SK-N-SH (cell line): ENCODE measurements at regions not wholly inside any gene's neighbourhood (a gene's known extent, or its start where the extent isn't known, plus 50 kb on each side); places are given as distances from the start of the nearest gene placed in this dataset.

Experiments used
- CTCF ChIA-PET: fragments of 300-600, 350-600 bp; formaldehyde crosslinking; extraction: SDS; loops from one replicate; lab custom pipeline; 2021; lab: Yijun Ruan, JAX
- POLR2A ChIA-PET: fragments of 350-600 bp; sonication (Branson Sonifier 250); formaldehyde crosslinking; extraction: SDS; loops from one replicate; lab custom pipeline; 2020; ENCODE audit warnings: antibody characterized with exemption, inconsistent platforms; lab: Yijun Ruan, JAX
- DNase-seq: peaks from one replicate; pipeline ENCODE4 v3.0.0; 2012
- H2AFZ ChIP-seq: fragments of 200-600 bp; sonication (generic); 2 replicates; pipeline ENCODE4 v1.8.1; 2016; ENCODE audit warnings: antibody characterized with exemption, mild to moderate bottlenecking, low read depth
- H3F3A ChIP-seq: fragments of 200-600 bp; sonication (generic); replicated peaks from 2 replicates; pipeline ENCODE3; 2016; ENCODE audit warnings: antibody characterized with exemption, mild to moderate bottlenecking; ENCODE audit not compliant: insufficient read depth
- H3K27ac ChIP-seq, 2 experiments: fragments of 200-500 bp in 1 of 2; fragments of 200-600 bp in 1 of 2; sonication (Bioruptor generic) in 1 of 2; sonication (generic), shearing (Covaris generic) in 1 of 2; 2 replicates each; pipeline versions ENCODE4 v1.5.1 to v1.6.1; 2014 to 2016; ENCODE audit warnings: low read depth in 2 of 2, inconsistent platforms in 1 of 2, low read length in 1 of 2, mild to moderate bottlenecking in 1 of 2, mixed read lengths in 1 of 2
- H3K27me3 ChIP-seq: fragments of 200-600 bp; sonication (generic), shearing (Covaris generic); 2 replicates; pipeline ENCODE4 v1.6.1; 2016; ENCODE audit warnings: mixed run types; ENCODE audit not compliant: insufficient read depth
- H3K36me3 ChIP-seq, 2 experiments: fragments of 200-500 bp in 1 of 2; fragments of 200-600 bp in 1 of 2; sonication (Bioruptor generic) in 1 of 2; sonication (generic) in 1 of 2; replicated peaks in 1 of 2; 2 replicates each; pipeline versions ENCODE3 to v1.5.1; 2014 to 2016; ENCODE audit warnings: low read length in 1 of 2, mild to moderate bottlenecking in 1 of 2; ENCODE audit not compliant: insufficient read depth in 2 of 2, control insufficient read depth in 1 of 2
- H3K4me1 ChIP-seq, 2 experiments: fragments of 200-500 bp in 1 of 2; fragments of 200-600 bp in 1 of 2; sonication (Bioruptor generic) in 1 of 2; sonication (generic), shearing (Covaris generic) in 1 of 2; 2 replicates each; pipeline versions ENCODE4 v1.5.1 to v1.6.1; 2014 to 2016; ENCODE audit warnings: low read depth in 1 of 2, low read length in 1 of 2, mixed run types in 1 of 2; ENCODE audit not compliant: insufficient read depth in 2 of 2, control insufficient read depth in 1 of 2
- H3K4me2 ChIP-seq: fragments of 200-600 bp; sonication (generic), shearing (Covaris generic); 2 replicates; pipeline ENCODE4 v1.6.1; 2017; ENCODE audit warnings: mixed run types
- H3K4me3 ChIP-seq, 2 experiments: fragments of 200-500 bp in 1 of 2; fragments of 200-600 bp in 1 of 2; sonication (Bioruptor generic) in 1 of 2; sonication (generic), shearing (Covaris generic) in 1 of 2; 2 replicates each; pipeline versions ENCODE4 v1.5.1 to v1.8.1; 2014 to 2016; ENCODE audit warnings: low read depth in 2 of 2, inconsistent platforms in 1 of 2, low read length in 1 of 2, mild to moderate bottlenecking in 1 of 2, mixed read lengths in 1 of 2, moderate library complexity in 1 of 2
- H3K79me2 ChIP-seq: fragments of 200-600 bp; sonication (generic); 2 replicates; pipeline ENCODE4 v1.8.1; 2017; ENCODE audit warnings: mild to moderate bottlenecking; ENCODE audit not compliant: insufficient read depth
- H3K9ac ChIP-seq: fragments of 200-600 bp; sonication (generic); 2 replicates; pipeline ENCODE4 v1.6.1; 2017; ENCODE audit warnings: mixed run types
- H3K9me2 ChIP-seq: fragments of 200-600 bp; sonication (generic); 2 replicates; pipeline ENCODE4 v1.6.1; 2017; ENCODE audit warnings: mixed run types
- H3K9me3 ChIP-seq: fragments of 200-600 bp; sonication (generic); 2 replicates; pipeline ENCODE4 v1.6.1; 2017; ENCODE audit warnings: mixed run types, mild to moderate bottlenecking, moderate library complexity
- H4K20me1 ChIP-seq: fragments of 200-600 bp; sonication (generic); 2 replicates; pipeline ENCODE4 v1.6.1; 2017; ENCODE audit warnings: mild to moderate bottlenecking, mixed run types; ENCODE audit not compliant: insufficient read depth
- CHD2 ChIP-seq: fragments of 150-350 bp; IDR thresholded peaks from 2 replicates; pipeline ENCODE4 v1.6.1; 2018; ENCODE audit warnings: low read length; ENCODE audit not compliant: partially characterized antibody
- EZH2phosphoT487 ChIP-seq: fragments of 200-600 bp; sonication (generic); IDR thresholded peaks from 2 replicates; pipeline ENCODE4 v1.6.1; 2017; ENCODE audit warnings: low read depth, mixed run types, mild to moderate bottlenecking, antibody characterized with exemption, moderate library complexity, borderline replicate concordance
- FOSL2 ChIP-seq: IDR thresholded peaks from 2 replicates; pipeline ENCODE4 v1.4.0; 2012; ENCODE audit warnings: low read depth, mild to moderate bottlenecking, moderate library complexity, borderline replicate concordance
- FOXM1 ChIP-seq: IDR thresholded peaks from 2 replicates; pipeline ENCODE4 v1.4.0; 2012; ENCODE audit warnings: low read depth, mild to moderate bottlenecking
- MEF2A ChIP-seq: IDR thresholded peaks from 2 replicates; pipeline ENCODE4 v1.4.0; 2012; ENCODE audit warnings: low read depth, borderline replicate concordance
- MXI1 ChIP-seq: IDR thresholded peaks from 2 replicates; pipeline ENCODE4 v1.6.1; 2012; ENCODE audit warnings: mild to moderate bottlenecking, low read depth, low read length, improper control_type of control experiment
- PBX3 ChIP-seq: IDR thresholded peaks from 2 replicates; pipeline ENCODE4; 2012
- POLR2AphosphoS5 ChIP-seq: IDR thresholded peaks from 2 replicates; pipeline ENCODE4 v1.6.1; 2012; ENCODE audit warnings: low read depth, low read length
- RFX5 ChIP-seq: IDR thresholded peaks from 2 replicates; pipeline ENCODE4 v1.6.1; 2012; ENCODE audit warnings: mild to moderate bottlenecking, improper control_type of control experiment, low read length
- RXRA ChIP-seq: IDR thresholded peaks from 2 replicates; pipeline ENCODE4 v1.4.0; 2012; ENCODE audit warnings: low read depth, mild to moderate bottlenecking, borderline replicate concordance
- TAF1 ChIP-seq: IDR thresholded peaks from 2 replicates; pipeline ENCODE4 v1.6.1; 2012; ENCODE audit warnings: low read depth, mild to moderate bottlenecking, low read length, moderate library complexity, borderline replicate concordance
- TEAD4 ChIP-seq: IDR thresholded peaks from 2 replicates; pipeline ENCODE4 v1.4.0; 2012; ENCODE audit warnings: mild to moderate bottlenecking, borderline replicate concordance; ENCODE audit not compliant: insufficient read depth
- USF1 ChIP-seq: IDR thresholded peaks from 2 replicates; pipeline ENCODE4 v1.4.0; 2012; ENCODE audit warnings: low read depth, borderline replicate concordance
- USF2 ChIP-seq: fragments of 150-350 bp; IDR thresholded peaks from 2 replicates; pipeline ENCODE4 v1.6.1; 2017; ENCODE audit warnings: antibody characterized with exemption, low read length, low read depth, borderline replicate concordance
- YY1 ChIP-seq: IDR thresholded peaks from 2 replicates; pipeline ENCODE4 v1.4.0; 2012; ENCODE audit warnings: low read depth, mild to moderate bottlenecking
- ZBTB33 ChIP-seq: IDR thresholded peaks from 2 replicates; pipeline ENCODE4 v1.4.0; 2012; ENCODE audit warnings: low read depth, borderline replicate concordance
- WGBS: methylation state at CpG from one replicate; pipeline ENCODE4 v1.1.6; 2017; ENCODE audit warnings: low lambda C conversion rate; 5-methylcytosine and 5-hydroxymethylcytosine counted together

DNA sequence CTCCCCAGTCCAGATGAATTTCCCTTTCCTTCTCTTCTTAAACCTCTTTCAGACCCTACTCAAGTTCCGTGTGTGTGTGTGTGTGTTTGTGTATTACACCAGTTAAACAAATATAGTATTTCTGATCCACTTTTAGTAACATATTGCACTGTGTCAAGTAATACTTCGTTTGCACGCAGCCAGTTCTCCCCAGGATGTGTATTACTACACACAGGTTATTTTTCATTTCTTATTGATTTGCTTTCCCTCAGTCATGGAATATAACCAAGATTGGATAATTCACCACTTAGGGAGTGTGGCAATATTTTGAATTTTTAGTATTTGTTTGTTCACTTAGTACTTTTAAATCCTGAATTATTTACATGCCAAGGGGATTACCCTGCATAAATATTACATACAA, 667.0 kb downstream of the NR2F2 start:
- H3K4me2 ChIP-seq = no peak overlapping the region
- no peak overlapping the region for H3K4me3 ChIP-seq
- ChIA-PET POLR2A (no interaction called here), CTCF (no interaction called here)
- 3% methylated on average over 3 of the region's 3 CpGs for WGBS
- no peak overlapping the region for H3K9ac ChIP-seq
- no peaks in the 10 kb centered on the region for H3K9me3 ChIP-seq
- H3K9me2 ChIP-seq = no peaks in the 10 kb centered on the region
- H3F3A ChIP-seq = no peaks in the 10 kb centered on the region
- no peaks in the 10 kb centered on the region for H3K79me2 ChIP-seq
- no peaks in the 10 kb centered on the region for H3K36me3 ChIP-seq
- no peak overlapping the region for H3K27ac ChIP-seq
- no peaks in the 10 kb centered on the region for H3K27me3 ChIP-seq
- no peak for DNase-seq
- H3K4me1 ChIP-seq = no peaks in the 10 kb centered on the region
- no peaks in the 10 kb centered on the region for H4K20me1 ChIP-seq
- no peak overlapping the region for H2AFZ ChIP-seq
- TF ChIP-seq EZH2phosphoT487 (no peak), TAF1 (no peak), PBX3 (no peak), RXRA (no peak), ZBTB33 (no peak), TEAD4 (no peak), POLR2AphosphoS5 (no peak), USF1 (no peak), USF2 (no peak), YY1 (no peak), MXI1 (no peak), FOXM1 (no peak), CHD2 (no peak), MEF2A (no peak), FOSL2 (no peak), RFX5 (no peak)
